WTC11 (cell line): ENCODE measurements at regions not wholly inside any gene's neighbourhood (a gene's known extent, or its start where the extent isn't known, plus 50 kb on each side); places are given as distances from the start of the nearest gene placed in this dataset.

Experiments
- ATAC-seq: fragments of 200-7000 bp; cut with Tn5 transposase; 2 replicates; pipeline ENCODE4 v1.10.0; 2021; ENCODE audit warnings: mild to moderate bottlenecking, moderate library complexity
- CTCF ChIA-PET: fragments of 300-600 bp; sonication (Branson Sonifier 250); formaldehyde crosslinking; loops from one replicate; lab custom pipeline; 2021; ENCODE audit warnings: antibody characterized with exemption; lab: Charles Lee
- POLR2A ChIA-PET: fragments of 350-600 bp; sonication (Branson Sonifier 250); formaldehyde crosslinking; loops from one replicate; lab custom pipeline; 2021; ENCODE audit warnings: antibody characterized with exemption; lab: Charles Lee
- DNase-seq: peaks from one replicate; pipeline ENCODE4 v3.0.0; 2021; ENCODE audit warnings: low spot score
- H3K27ac Mint-ChIP-seq: 2 replicates; pipeline ENCODE4 v1.8.0; 2021; ENCODE audit warnings: mixed read lengths
- H3K27me3 Mint-ChIP-seq: 2 replicates; pipeline ENCODE4 v1.8.0; 2021; ENCODE audit warnings: low read depth, mild to moderate bottlenecking, moderate library complexity, mixed read lengths
- H3K36me3 Mint-ChIP-seq: 2 replicates; pipeline ENCODE4 v1.8.0; 2021; ENCODE audit warnings: mixed read lengths
- H3K4me1 Mint-ChIP-seq: 2 replicates; pipeline ENCODE4 v1.8.0; 2022; ENCODE audit warnings: mixed read lengths
- H3K4me3 Mint-ChIP-seq: 2 replicates; pipeline ENCODE4 v1.8.0; 2021; ENCODE audit warnings: mild to moderate bottlenecking, moderate library complexity, mixed read lengths
- H3K9me3 Mint-ChIP-seq: 2 replicates; pipeline ENCODE4 v1.8.0; 2021; ENCODE audit warnings: mixed read lengths
- GABPB1 ChIP-seq: sonication (generic); formaldehyde crosslinking; IDR thresholded peaks from 2 replicates; pipeline ENCODE4 v1.8.1; 2023; ENCODE audit warnings: mild to moderate bottlenecking, missing genetic modification reagents
- GTF2I ChIP-seq: fragments of 250-450 bp; sonication (Bioruptor Pico); conservative IDR thresholded peaks from 2 replicates; pipeline ENCODE4 v1.4.0; 2021; ENCODE audit warnings: mild to moderate bottlenecking
- HMGA2 ChIP-seq: fragments of 250-450 bp; sonication (Bioruptor Pico); IDR thresholded peaks from 2 replicates; pipeline ENCODE4 v1.4.0; 2021; ENCODE audit warnings: mild to moderate bottlenecking, moderate library complexity
- MXD4 ChIP-seq: fragments of 250-450 bp; sonication (Bioruptor Pico); IDR thresholded peaks from 2 replicates; pipeline ENCODE4 v1.8.0; 2021; ENCODE audit warnings: mild to moderate bottlenecking, moderate library complexity, borderline replicate concordance
- SOX15 ChIP-seq: fragments of 250-450 bp; sonication (Bioruptor Pico); IDR thresholded peaks from 2 replicates; pipeline ENCODE4 v1.9.0; 2021; ENCODE audit warnings: mild to moderate bottlenecking
- TEAD1 ChIP-seq: sonication (generic); formaldehyde crosslinking; IDR thresholded peaks from 2 replicates; pipeline ENCODE4 v1.8.0; 2022; ENCODE audit warnings: mild to moderate bottlenecking, missing genetic modification reagents
- ZBTB21 ChIP-seq: sonication (generic); formaldehyde crosslinking; IDR thresholded peaks from 2 replicates; pipeline ENCODE4 v1.8.1; 2023; ENCODE audit warnings: mild to moderate bottlenecking, missing genetic modification reagents, borderline replicate concordance
- ZNF121 ChIP-seq: sonication (generic); formaldehyde crosslinking; IDR thresholded peaks from 2 replicates; pipeline ENCODE4 v1.8.0; 2023; ENCODE audit warnings: missing genetic modification reagents
- TF ChIP-seq, protein P1 (sequence below): sonication (generic); formaldehyde crosslinking; IDR thresholded peaks from 2 replicates; pipeline ENCODE4 v1.8.1; 2023; ENCODE audit warnings: mild to moderate bottlenecking, missing genetic modification reagents, borderline replicate concordance
- TF ChIP-seq, protein P2 (sequence below): sonication (generic); formaldehyde crosslinking; IDR thresholded peaks from 2 replicates; pipeline ENCODE4 v1.8.0; 2023; ENCODE audit warnings: mild to moderate bottlenecking, missing genetic modification reagents
- TF ChIP-seq, protein P3 (sequence below): fragments of 250-450 bp; sonication (Bioruptor Pico); IDR thresholded peaks from 2 replicates; pipeline ENCODE4 v1.9.0; 2021; ENCODE audit warnings: mild to moderate bottlenecking
- TF ChIP-seq, protein P4 (sequence below): sonication (generic); formaldehyde crosslinking; IDR thresholded peaks from 2 replicates; pipeline ENCODE4 v1.8.1; 2023; ENCODE audit warnings: mild to moderate bottlenecking, missing genetic modification reagents
- TF ChIP-seq, protein P5 (sequence below): fragments of 250-450 bp; sonication (Bioruptor Pico); IDR thresholded peaks from 2 replicates; pipeline ENCODE4 v2.1.2; 2022; ENCODE audit warnings: mild to moderate bottlenecking, moderate library complexity

DNA sequence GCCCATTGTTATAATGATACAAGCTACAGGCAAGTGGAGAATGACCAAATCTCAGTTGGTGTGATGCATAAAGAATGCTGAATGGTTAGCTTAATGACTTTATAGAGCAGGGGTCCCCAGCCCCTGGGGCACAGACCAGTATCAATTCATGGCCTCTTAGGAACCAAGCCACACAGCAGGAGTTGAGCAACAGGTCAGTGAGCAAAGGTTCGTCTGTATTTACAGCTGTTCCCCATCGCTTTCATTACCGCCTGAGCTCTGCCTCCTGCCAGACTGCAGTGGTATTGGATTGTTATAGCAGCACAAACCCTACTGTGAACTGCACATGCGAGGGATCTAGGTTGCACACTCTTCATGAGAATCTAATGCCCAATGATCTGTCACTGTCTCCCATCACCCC lies 114.0 kb upstream of the ZFHX3 start (continued):
- TF ChIP-seq, protein P1, sequence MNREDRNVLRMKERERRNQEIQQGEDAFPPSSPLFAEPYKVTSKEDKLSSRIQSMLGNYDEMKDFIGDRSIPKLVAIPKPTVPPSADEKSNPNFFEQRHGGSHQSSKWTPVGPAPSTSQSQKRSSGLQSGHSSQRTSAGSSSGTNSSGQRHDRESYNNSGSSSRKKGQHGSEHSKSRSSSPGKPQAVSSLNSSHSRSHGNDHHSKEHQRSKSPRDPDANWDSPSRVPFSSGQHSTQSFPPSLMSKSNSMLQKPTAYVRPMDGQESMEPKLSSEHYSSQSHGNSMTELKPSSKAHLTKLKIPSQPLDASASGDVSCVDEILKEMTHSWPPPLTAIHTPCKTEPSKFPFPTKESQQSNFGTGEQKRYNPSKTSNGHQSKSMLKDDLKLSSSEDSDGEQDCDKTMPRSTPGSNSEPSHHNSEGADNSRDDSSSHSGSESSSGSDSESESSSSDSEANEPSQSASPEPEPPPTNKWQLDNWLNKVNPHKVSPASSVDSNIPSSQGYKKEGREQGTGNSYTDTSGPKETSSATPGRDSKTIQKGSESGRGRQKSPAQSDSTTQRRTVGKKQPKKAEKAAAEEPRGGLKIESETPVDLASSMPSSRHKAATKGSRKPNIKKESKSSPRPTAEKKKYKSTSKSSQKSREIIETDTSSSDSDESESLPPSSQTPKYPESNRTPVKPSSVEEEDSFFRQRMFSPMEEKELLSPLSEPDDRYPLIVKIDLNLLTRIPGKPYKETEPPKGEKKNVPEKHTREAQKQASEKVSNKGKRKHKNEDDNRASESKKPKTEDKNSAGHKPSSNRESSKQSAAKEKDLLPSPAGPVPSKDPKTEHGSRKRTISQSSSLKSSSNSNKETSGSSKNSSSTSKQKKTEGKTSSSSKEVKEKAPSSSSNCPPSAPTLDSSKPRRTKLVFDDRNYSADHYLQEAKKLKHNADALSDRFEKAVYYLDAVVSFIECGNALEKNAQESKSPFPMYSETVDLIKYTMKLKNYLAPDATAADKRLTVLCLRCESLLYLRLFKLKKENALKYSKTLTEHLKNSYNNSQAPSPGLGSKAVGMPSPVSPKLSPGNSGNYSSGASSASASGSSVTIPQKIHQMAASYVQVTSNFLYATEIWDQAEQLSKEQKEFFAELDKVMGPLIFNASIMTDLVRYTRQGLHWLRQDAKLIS: no peak
- TF ChIP-seq, protein P2, sequence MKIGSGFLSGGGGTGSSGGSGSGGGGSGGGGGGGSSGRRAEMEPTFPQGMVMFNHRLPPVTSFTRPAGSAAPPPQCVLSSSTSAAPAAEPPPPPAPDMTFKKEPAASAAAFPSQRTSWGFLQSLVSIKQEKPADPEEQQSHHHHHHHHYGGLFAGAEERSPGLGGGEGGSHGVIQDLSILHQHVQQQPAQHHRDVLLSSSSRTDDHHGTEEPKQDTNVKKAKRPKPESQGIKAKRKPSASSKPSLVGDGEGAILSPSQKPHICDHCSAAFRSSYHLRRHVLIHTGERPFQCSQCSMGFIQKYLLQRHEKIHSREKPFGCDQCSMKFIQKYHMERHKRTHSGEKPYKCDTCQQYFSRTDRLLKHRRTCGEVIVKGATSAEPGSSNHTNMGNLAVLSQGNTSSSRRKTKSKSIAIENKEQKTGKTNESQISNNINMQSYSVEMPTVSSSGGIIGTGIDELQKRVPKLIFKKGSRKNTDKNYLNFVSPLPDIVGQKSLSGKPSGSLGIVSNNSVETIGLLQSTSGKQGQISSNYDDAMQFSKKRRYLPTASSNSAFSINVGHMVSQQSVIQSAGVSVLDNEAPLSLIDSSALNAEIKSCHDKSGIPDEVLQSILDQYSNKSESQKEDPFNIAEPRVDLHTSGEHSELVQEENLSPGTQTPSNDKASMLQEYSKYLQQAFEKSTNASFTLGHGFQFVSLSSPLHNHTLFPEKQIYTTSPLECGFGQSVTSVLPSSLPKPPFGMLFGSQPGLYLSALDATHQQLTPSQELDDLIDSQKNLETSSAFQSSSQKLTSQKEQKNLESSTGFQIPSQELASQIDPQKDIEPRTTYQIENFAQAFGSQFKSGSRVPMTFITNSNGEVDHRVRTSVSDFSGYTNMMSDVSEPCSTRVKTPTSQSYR (CRISPR knock-in tag): no peak
- no peak for TF ChIP-seq TEAD1 (CRISPR knock-in tag)

DNA sequence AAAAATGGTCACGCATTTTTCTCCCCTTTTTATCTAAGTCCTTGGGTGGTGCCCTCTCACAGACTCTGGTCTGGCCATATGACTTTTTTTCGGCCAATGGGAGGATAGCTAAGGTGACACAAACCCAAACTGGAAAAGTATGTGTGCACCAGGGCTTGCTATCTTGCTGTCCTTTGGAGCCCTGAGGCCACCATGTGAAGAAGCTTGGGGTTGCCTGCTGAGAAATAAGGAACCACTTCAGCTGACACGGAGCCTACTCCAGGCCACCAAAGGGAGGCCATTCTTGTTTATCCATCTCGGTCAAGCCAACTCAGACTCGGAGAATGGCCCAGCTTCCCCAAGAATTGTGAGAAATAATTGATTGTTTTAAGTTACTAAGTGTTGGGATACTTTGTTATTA lies 111.4 kb upstream of the ZFHX3 start:
- no peaks in the 10 kb centered on the region for H3K36me3 Mint-ChIP-seq
- no peak overlapping the region for H3K4me3 Mint-ChIP-seq
- H3K4me1 Mint-ChIP-seq: no peaks in the 10 kb centered on the region
- ATAC-seq (no peak), DNase-seq (no peak)
- CTCF ChIA-PET: no interaction called here
- H3K27me3 Mint-ChIP-seq: no peaks in the 10 kb centered on the region; the same call in 1 of the 2 replicates
- no peak for TF ChIP-seq GTF2I (CRISPR knock-in tag)
- TF ChIP-seq MXD4 (CRISPR knock-in tag): no peak
- no peak for TF ChIP-seq ZNF121
- TF ChIP-seq SOX15 (CRISPR knock-in tag): no peak
- TF ChIP-seq ZBTB21: no peak
- TF ChIP-seq, protein P3, sequence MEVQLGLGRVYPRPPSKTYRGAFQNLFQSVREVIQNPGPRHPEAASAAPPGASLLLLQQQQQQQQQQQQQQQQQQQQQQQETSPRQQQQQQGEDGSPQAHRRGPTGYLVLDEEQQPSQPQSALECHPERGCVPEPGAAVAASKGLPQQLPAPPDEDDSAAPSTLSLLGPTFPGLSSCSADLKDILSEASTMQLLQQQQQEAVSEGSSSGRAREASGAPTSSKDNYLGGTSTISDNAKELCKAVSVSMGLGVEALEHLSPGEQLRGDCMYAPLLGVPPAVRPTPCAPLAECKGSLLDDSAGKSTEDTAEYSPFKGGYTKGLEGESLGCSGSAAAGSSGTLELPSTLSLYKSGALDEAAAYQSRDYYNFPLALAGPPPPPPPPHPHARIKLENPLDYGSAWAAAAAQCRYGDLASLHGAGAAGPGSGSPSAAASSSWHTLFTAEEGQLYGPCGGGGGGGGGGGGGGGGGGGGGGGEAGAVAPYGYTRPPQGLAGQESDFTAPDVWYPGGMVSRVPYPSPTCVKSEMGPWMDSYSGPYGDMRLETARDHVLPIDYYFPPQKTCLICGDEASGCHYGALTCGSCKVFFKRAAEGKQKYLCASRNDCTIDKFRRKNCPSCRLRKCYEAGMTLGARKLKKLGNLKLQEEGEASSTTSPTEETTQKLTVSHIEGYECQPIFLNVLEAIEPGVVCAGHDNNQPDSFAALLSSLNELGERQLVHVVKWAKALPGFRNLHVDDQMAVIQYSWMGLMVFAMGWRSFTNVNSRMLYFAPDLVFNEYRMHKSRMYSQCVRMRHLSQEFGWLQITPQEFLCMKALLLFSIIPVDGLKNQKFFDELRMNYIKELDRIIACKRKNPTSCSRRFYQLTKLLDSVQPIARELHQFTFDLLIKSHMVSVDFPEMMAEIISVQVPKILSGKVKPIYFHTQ (CRISPR knock-in tag): no peak
- TF ChIP-seq, protein P4, sequence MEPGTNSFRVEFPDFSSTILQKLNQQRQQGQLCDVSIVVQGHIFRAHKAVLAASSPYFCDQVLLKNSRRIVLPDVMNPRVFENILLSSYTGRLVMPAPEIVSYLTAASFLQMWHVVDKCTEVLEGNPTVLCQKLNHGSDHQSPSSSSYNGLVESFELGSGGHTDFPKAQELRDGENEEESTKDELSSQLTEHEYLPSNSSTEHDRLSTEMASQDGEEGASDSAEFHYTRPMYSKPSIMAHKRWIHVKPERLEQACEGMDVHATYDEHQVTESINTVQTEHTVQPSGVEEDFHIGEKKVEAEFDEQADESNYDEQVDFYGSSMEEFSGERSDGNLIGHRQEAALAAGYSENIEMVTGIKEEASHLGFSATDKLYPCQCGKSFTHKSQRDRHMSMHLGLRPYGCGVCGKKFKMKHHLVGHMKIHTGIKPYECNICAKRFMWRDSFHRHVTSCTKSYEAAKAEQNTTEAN (CRISPR knock-in tag): no peak
- TF ChIP-seq, protein P5, sequence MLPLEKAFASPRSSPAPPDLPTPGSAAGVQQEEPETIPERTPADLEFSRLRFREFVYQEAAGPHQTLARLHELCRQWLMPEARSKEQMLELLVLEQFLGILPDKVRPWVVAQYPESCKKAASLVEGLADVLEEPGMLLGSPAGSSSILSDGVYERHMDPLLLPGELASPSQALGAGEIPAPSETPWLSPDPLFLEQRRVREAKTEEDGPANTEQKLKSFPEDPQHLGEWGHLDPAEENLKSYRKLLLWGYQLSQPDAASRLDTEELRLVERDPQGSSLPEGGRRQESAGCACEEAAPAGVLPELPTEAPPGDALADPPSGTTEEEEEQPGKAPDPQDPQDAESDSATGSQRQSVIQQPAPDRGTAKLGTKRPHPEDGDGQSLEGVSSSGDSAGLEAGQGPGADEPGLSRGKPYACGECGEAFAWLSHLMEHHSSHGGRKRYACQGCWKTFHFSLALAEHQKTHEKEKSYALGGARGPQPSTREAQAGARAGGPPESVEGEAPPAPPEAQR (CRISPR knock-in tag): no peak
- no peak for TF ChIP-seq HMGA2
- TF ChIP-seq GABPB1: no peak
- peaks cover 6% of the 10 kb centered on the region; the same call in 1 of the 2 replicates for H3K9me3 Mint-ChIP-seq
- no peak overlapping the region for H3K27ac Mint-ChIP-seq
- POLR2A ChIA-PET: no interaction called here
